Caco-2 (cell line): ENCODE measurements at regions not wholly inside any gene's neighbourhood (a gene's known extent, or its start where the extent isn't known, plus 50 kb on each side); places are given as distances from the start of the nearest gene placed in this dataset.

Experiments used
- BruUV-seq: library from RNA; stranded (reverse); fragments of 400-500 nt; replicated peaks from 2 replicates; lab custom pipeline; 2021; lab: Mats Ljungman, UMichigan
- CTCF ChIA-PET: fragments of 300-600 bp; sonication (Branson Sonifier 250); formaldehyde crosslinking; loops from one replicate; lab custom pipeline; 2022; ENCODE audit warnings: antibody characterized with exemption; lab: Charles Lee
- POLR2A ChIA-PET: fragments of 300-600 bp; sonication (Branson Sonifier 250); formaldehyde crosslinking; loops from one replicate; lab custom pipeline; 2022; ENCODE audit warnings: antibody characterized with exemption; lab: Charles Lee
- DNase-seq, 2 experiments: peaks; one replicate each; pipeline versions ENCODE4 v3.0.0 to v3.0.0-alpha.2; 2020 to 2022
- H3K27me3 ChIP-seq: replicated peaks from 2 replicates; pipeline ENCODE4 v1.6.0; 2011; ENCODE audit warnings: low read length; ENCODE audit not compliant: control insufficient read depth, insufficient read depth
- H3K36me3 ChIP-seq: 2 replicates; pipeline ENCODE4 v1.5.1; 2011; ENCODE audit warnings: low read length; ENCODE audit not compliant: control insufficient read depth, insufficient read depth
- H3K4me1 ChIP-seq: fragments of 250-450 bp; sonication (Bioruptor Pico); 2 replicates; pipeline ENCODE4 v1.5.1; 2020; ENCODE audit warnings: mild to moderate bottlenecking
- H3K4me3 ChIP-seq: 2 replicates; pipeline ENCODE4 v1.5.1; 2011; ENCODE audit warnings: low read depth, mild to moderate bottlenecking, control low read depth, low read length
- H3K9me3 ChIP-seq: fragments of 250-450 bp; sonication (Bioruptor Pico); 2 replicates; pipeline ENCODE4 v1.5.1; 2020; ENCODE audit warnings: mild to moderate bottlenecking, moderate library complexity
- H3K27ac Mint-ChIP-seq: one replicate; pipeline ENCODE4 v1.8.0; 2022; ENCODE audit warnings: mixed read lengths; ENCODE audit not compliant: unreplicated experiment
- H3K27me3 Mint-ChIP-seq: one replicate; pipeline ENCODE4 v1.8.0; 2022; ENCODE audit warnings: mixed read lengths; ENCODE audit not compliant: insufficient read depth, unreplicated experiment
- H3K36me3 Mint-ChIP-seq: one replicate; pipeline ENCODE4 v1.8.0; 2022; ENCODE audit warnings: mild to moderate bottlenecking, mixed read lengths; ENCODE audit not compliant: insufficient read depth, unreplicated experiment
- H3K4me1 Mint-ChIP-seq: one replicate; pipeline ENCODE4 v1.8.0; 2022; ENCODE audit warnings: low read depth, mixed read lengths; ENCODE audit not compliant: unreplicated experiment
- H3K4me3 Mint-ChIP-seq: one replicate; pipeline ENCODE4 v1.8.0; 2022; ENCODE audit warnings: mild to moderate bottlenecking, moderate library complexity, mixed read lengths; ENCODE audit not compliant: unreplicated experiment
- H3K9me3 Mint-ChIP-seq: one replicate; pipeline ENCODE4 v1.8.0; 2022; ENCODE audit warnings: mixed read lengths; ENCODE audit not compliant: unreplicated experiment
- CTCF ChIP-seq, 2 experiments: fragments of 200-600 bp in 1 of 2; IDR thresholded peaks; 1 replicate in 1 of 2; 2 replicates in 1 of 2; pipeline versions ENCODE4 v1.5.1 to v1.8.0; 2011 to 2022; ENCODE audit warnings: antibody characterized with exemption in 1 of 2, control low read depth in 1 of 2, inconsistent platforms in 1 of 2, low read depth in 1 of 2, low read length in 1 of 2, mild to moderate bottlenecking in 1 of 2, moderate library complexity in 1 of 2; ENCODE audit not compliant: insufficient read depth in 1 of 2, severe bottlenecking in 1 of 2, unreplicated experiment in 1 of 2
- intact Hi-C: fragments of 100-400 bp; cut with micrococcal nuclease; formaldehyde crosslinking; loops from one replicate; pipeline ENCODE4 v1.10.0; 2022; ENCODE audit not compliant: unreplicated experiment

DNA sequence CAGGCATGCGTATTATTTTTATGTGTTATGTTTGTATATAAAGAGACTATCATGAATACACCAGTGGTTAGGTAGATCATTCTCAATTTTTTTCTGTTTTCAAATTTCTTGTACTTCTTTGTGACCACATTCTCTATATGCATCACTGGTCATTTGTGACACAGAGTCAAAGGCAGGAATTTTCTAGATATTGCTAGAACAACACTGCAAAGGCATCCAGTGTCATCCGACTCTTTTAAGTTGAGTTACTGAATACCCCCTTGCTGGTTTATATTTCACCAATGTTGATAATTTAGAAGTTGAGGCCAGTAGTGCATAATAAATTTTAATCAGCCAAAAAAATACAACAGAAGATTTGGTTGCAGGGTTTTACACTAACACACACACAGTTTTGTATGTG, 351.8 kb downstream of the CASP12 start:
- intact Hi-C loops = no loop called here
- Histone ChIP-seq H3K27me3 (no peaks in the 10 kb centered on the region), H3K9me3 (no peaks in the 10 kb centered on the region), H3K4me3 (no peak overlapping the region), H3K4me1 (no peaks in the 10 kb centered on the region), H3K36me3 (no peaks in the 10 kb centered on the region)
- TF ChIP-seq CTCF (IDR thresholded peaks at IDR 0.05; ENCODE audit: insufficient read depth in 1 of 2, low read depth in 1 of 2, low read length in 1 of 2, severe bottlenecking in 1 of 2, unreplicated experiment in 1 of 2) = no peak
- H3K9me3 Mint-ChIP-seq = no peaks in the 10 kb centered on the region
- H3K36me3 Mint-ChIP-seq = no peaks in the 10 kb centered on the region
- H3K27me3 Mint-ChIP-seq = no peaks in the 10 kb centered on the region
- ChIA-PET CTCF (no interaction called here), POLR2A (no interaction called here)
- H3K4me1 Mint-ChIP-seq = no peaks in the 10 kb centered on the region
- DNase-seq = no peak
- no TSS peak for BruUV-seq
- no peak overlapping the region for H3K4me3 Mint-ChIP-seq
- no peak overlapping the region for H3K27ac Mint-ChIP-seq

DNA sequence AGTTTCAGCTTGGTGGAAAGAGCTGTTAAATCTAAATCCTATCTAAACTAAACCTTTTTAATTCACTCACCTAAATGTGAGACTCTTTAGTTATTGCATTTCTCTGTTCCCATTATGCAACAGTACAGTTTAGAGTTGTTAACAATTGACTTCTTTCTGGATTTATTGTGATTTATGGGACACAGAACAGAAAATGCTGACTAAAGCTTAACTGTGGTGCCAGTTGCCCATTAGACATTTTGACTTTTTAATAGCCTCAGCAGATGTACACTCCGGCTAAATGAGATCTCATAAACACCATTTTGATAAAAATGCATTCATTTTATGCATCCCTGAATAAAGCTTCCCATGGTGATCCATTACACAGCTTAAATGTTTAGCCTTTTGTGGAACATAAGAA, 356.6 kb downstream of the CASP12 start:
- no peaks in the 10 kb centered on the region for H3K4me1 Mint-ChIP-seq
- no peaks in the 10 kb centered on the region for H3K27me3 ChIP-seq
- peaks cover 3% of the 10 kb centered on the region for H3K27me3 Mint-ChIP-seq
- no peak for DNase-seq
- no peak for TF ChIP-seq CTCF (IDR thresholded peaks at IDR 0.05; ENCODE audit: insufficient read depth in 1 of 2, low read depth in 1 of 2, low read length in 1 of 2, severe bottlenecking in 1 of 2, unreplicated experiment in 1 of 2)
- intact Hi-C loops = no loop called here
- no peaks in the 10 kb centered on the region for H3K36me3 Mint-ChIP-seq
- no peaks in the 10 kb centered on the region for H3K4me1 ChIP-seq
- H3K4me3 Mint-ChIP-seq = no peak overlapping the region
- ChIA-PET CTCF (no interaction called here), POLR2A (no interaction called here)
- H3K9me3 Mint-ChIP-seq = no peaks in the 10 kb centered on the region
- no TSS peak for BruUV-seq
- H3K9me3 ChIP-seq = no peaks in the 10 kb centered on the region
- H3K36me3 ChIP-seq = no peaks in the 10 kb centered on the region
- H3K4me3 ChIP-seq = no peak overlapping the region
- no peak overlapping the region for H3K27ac Mint-ChIP-seq

GRCh38 chr11:104538313-104538712, 359.9 kb downstream of the CASP12 start:
- Histone ChIP-seq H3K4me3 (no peak overlapping the region), H3K36me3 (no peaks in the 10 kb centered on the region), H3K9me3 (no peaks in the 10 kb centered on the region), H3K4me1 (no peaks in the 10 kb centered on the region), H3K27me3 (no peaks in the 10 kb centered on the region)
- no TSS peak for BruUV-seq
- CTCF ChIA-PET = no interaction called here
- Mint-ChIP-seq H3K4me3 (no peak overlapping the region), H3K9me3 (no peaks in the 10 kb centered on the region), H3K27ac (no peak overlapping the region), H3K27me3 (peaks cover 3% of the 10 kb centered on the region), H3K36me3 (no peaks in the 10 kb centered on the region), H3K4me1 (no peaks in the 10 kb centered on the region)
- intact Hi-C loops = no loop called here
- TF ChIP-seq CTCF (IDR thresholded peaks at IDR 0.05; ENCODE audit: insufficient read depth in 1 of 2, low read depth in 1 of 2, low read length in 1 of 2, severe bottlenecking in 1 of 2, unreplicated experiment in 1 of 2) = no peak
- POLR2A ChIA-PET = no interaction called here
- no peak for DNase-seq
